Hepatocyte (in vitro differentiated cells): ENCODE measurements at regions not wholly inside any gene's neighbourhood (a gene's known extent, or its start where the extent isn't known, plus 50 kb on each side); places are given as distances from the start of the nearest gene placed in this dataset.
"Not testable (repeated sequence)": the region's sequence is repeated elsewhere in the genome, so short reads cannot be mapped to it uniquely, and the experiment has no call there.

ENCODE experiments used
- DNase-seq: peaks from one replicate; pipeline ENCODE4 v3.0.0-alpha.2; 2016; ENCODE audit warnings: low spot score
- H2AFZ ChIP-seq: fragments of 200-600 bp; sonication (generic); 2 replicates; pipeline ENCODE4 v1.6.0; 2016; ENCODE audit warnings: antibody characterized with exemption, mild to moderate bottlenecking
- H3K27ac ChIP-seq: fragments of 200-600 bp; sonication (generic); 2 replicates; pipeline ENCODE4 v1.5.1; 2016; ENCODE audit warnings: mild to moderate bottlenecking
- H3K27me3 ChIP-seq: fragments of 200-600 bp; sonication (generic); 2 replicates; pipeline ENCODE4 v1.6.1; 2016
- H3K36me3 ChIP-seq: fragments of 200-600 bp; sonication (generic); replicated peaks from 2 replicates; pipeline ENCODE4 v1.5.1; 2016; ENCODE audit warnings: low read depth; ENCODE audit not compliant: insufficient read depth
- H3K4me1 ChIP-seq: fragments of 200-600 bp; sonication (generic); 2 replicates; pipeline ENCODE4 v1.5.1; 2016; ENCODE audit warnings: mild to moderate bottlenecking, moderate library complexity; ENCODE audit not compliant: insufficient read depth
- H3K4me2 ChIP-seq: fragments of 200-600 bp; sonication (generic); 2 replicates; pipeline ENCODE4 v1.6.0; 2016
- H3K4me3 ChIP-seq: fragments of 200-600 bp; sonication (generic); 2 replicates; pipeline ENCODE4 v1.5.1; 2016; ENCODE audit warnings: mild to moderate bottlenecking
- H3K79me2 ChIP-seq: fragments of 200-600 bp; sonication (generic); 2 replicates; pipeline ENCODE4 v1.6.0; 2017; ENCODE audit warnings: mild to moderate bottlenecking
- H3K9me2 ChIP-seq: fragments of 200-600 bp; sonication (generic); replicated peaks from 2 replicates; pipeline ENCODE4 v1.6.0; 2017; ENCODE audit warnings: mild to moderate bottlenecking; ENCODE audit not compliant: insufficient read depth
- H3K9me3 ChIP-seq: fragments of 200-600 bp; sonication (generic); 2 replicates; pipeline ENCODE4 v1.5.1; 2016; ENCODE audit warnings: low read depth, mild to moderate bottlenecking
- H4K20me1 ChIP-seq: fragments of 200-600 bp; sonication (generic); 2 replicates; pipeline ENCODE4 v1.6.0; 2016; ENCODE audit warnings: mild to moderate bottlenecking; ENCODE audit not compliant: insufficient read depth, poor library complexity, severe bottlenecking
- EZH2 ChIP-seq: fragments of 200-600 bp; sonication (generic); IDR thresholded peaks from 2 replicates; pipeline ENCODE4 v1.6.1; 2016; ENCODE audit warnings: antibody characterized with exemption, mild to moderate bottlenecking, borderline replicate concordance
- EZH2phosphoT487 ChIP-seq: fragments of 200-600 bp; sonication (generic); IDR thresholded peaks from one replicate; pipeline ENCODE4 v1.6.1; 2018; ENCODE audit warnings: antibody characterized with exemption, mild to moderate bottlenecking, low read depth, moderate library complexity; ENCODE audit not compliant: unreplicated experiment, severe bottlenecking
- WGBS: methylation state at CpG from one replicate; pipeline ENCODE4 v1.1.6; 2016; ENCODE audit warnings: low lambda C conversion rate; ENCODE audit errors: missing lambda C conversion rate; 5-methylcytosine and 5-hydroxymethylcytosine counted together
- TF ChIP-seq, protein P1 (sequence below): fragments of 200-600 bp; sonication (generic); IDR thresholded peaks from 2 replicates; pipeline ENCODE4 v1.5.1; 2016; ENCODE audit warnings: antibody characterized with exemption, mild to moderate bottlenecking; ENCODE audit not compliant: poor library complexity

DNA sequence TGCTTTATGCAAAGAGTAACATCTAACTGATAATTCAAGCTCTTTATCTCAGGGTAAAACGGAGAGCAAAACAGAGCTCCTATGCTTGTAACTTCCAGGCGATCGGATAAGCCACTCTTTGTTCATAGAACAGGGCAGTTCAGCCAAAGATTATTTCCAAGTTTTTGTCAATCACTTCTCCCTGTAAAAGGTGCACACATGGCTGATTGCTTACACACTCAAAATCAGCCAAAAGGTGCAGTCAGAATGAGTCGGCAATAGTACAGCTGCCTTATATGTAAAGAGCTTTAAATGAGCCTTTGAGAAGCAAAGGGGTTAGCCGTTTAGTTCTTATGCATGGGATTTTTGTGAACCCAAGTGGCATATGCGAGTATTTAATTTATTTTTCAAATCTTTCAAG is 449.6 kb upstream of the POU3F2 start:
- TF ChIP-seq EZH2phosphoT487 (no peak), EZH2 (no peak)
- TF ChIP-seq, protein P1, sequence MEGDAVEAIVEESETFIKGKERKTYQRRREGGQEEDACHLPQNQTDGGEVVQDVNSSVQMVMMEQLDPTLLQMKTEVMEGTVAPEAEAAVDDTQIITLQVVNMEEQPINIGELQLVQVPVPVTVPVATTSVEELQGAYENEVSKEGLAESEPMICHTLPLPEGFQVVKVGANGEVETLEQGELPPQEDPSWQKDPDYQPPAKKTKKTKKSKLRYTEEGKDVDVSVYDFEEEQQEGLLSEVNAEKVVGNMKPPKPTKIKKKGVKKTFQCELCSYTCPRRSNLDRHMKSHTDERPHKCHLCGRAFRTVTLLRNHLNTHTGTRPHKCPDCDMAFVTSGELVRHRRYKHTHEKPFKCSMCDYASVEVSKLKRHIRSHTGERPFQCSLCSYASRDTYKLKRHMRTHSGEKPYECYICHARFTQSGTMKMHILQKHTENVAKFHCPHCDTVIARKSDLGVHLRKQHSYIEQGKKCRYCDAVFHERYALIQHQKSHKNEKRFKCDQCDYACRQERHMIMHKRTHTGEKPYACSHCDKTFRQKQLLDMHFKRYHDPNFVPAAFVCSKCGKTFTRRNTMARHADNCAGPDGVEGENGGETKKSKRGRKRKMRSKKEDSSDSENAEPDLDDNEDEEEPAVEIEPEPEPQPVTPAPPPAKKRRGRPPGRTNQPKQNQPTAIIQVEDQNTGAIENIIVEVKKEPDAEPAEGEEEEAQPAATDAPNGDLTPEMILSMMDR: no peak
- no peak for DNase-seq
- Histone ChIP-seq H3K4me2 (no peak overlapping the region), H3K4me3 (no peak overlapping the region), H4K20me1 (no peaks in the 10 kb centered on the region), H3K4me1 (no peaks in the 10 kb centered on the region), H3K27me3 (no peaks in the 10 kb centered on the region), H3K9me2 (no peaks in the 10 kb centered on the region), H3K79me2 (no peaks in the 10 kb centered on the region), H3K27ac (no peak overlapping the region), H2AFZ (no peak overlapping the region), H3K36me3 (no peaks in the 10 kb centered on the region), H3K9me3 (peaks cover 4% of the 10 kb centered on the region)
- WGBS: 68% methylated on average over 6 of the region's 6 CpGs

DNA sequence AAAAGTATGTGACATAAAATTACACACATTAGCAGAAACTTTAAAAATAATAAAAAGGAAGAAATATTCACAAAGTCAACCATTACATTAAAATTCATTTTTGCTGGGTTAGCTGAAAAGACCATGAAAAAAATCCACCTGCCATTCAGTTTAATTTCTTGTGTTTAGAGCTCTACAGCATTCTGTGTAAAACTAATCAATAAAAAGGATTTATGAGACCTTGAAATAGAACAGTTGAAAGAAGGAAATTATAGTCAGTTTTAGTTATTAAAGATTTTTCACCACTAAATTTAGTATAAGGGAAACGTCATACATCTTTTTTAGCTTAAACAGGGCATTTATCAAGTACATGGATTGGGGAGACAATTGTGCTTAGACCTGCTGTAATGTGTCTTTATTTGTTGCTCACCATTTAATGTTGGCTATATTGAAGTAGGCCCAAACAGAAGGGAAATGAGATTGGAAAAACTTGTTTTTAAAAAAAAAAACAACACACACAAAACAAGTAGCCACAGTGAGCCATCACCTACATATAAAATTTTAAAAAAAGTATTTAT is 438.7 kb upstream of the POU3F2 start:
- Histone ChIP-seq H3K4me3 (no peak overlapping the region), H3K4me2 (no peak overlapping the region), H3K36me3 (no peaks in the 10 kb centered on the region), H3K27ac (no peak overlapping the region), H3K9me2 (no peaks in the 10 kb centered on the region), H3K9me3 (no peaks in the 10 kb centered on the region), H2AFZ (no peak overlapping the region), H3K4me1 (no peaks in the 10 kb centered on the region), H3K79me2 (no peaks in the 10 kb centered on the region), H3K27me3 (no peaks in the 10 kb centered on the region), H4K20me1 (no peaks in the 10 kb centered on the region)
- TF ChIP-seq, protein P1: no peak
- TF ChIP-seq EZH2: no peak
- TF ChIP-seq EZH2phosphoT487: no peak
- DNase-seq: no peak
- WGBS: 93% methylated on average over 1 of the region's 1 CpG

DNA sequence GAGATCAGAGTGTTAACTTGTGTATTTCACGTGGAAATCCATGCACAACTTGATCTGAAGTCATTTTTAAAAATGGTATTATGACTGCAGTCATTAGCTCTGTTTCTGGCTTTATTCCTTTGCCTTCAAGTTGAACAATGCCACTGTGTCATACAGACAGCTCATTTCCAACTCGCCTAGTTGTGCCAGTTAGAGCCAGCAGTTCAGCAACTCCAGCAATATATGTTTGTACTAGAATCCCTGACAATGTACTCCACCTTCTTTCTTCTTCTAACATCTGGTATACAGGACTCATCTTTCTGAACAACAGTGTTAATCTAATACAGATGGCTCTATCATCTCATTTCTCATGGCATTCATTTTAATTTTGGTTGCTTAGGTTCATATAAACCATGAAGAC is 418.3 kb upstream of the POU3F2 start:
- no peaks in the 10 kb centered on the region for H3K9me2 ChIP-seq
- no peak overlapping the region for H3K4me3 ChIP-seq
- H3K9me3 ChIP-seq: no peaks in the 10 kb centered on the region
- DNase-seq: no peak
- H3K4me1 ChIP-seq: no peaks in the 10 kb centered on the region
- no peak overlapping the region for H2AFZ ChIP-seq
- H3K27ac ChIP-seq: no peak overlapping the region
- H3K4me2 ChIP-seq: no peak overlapping the region
- 88% methylated on average over 2 of the region's 2 CpGs for WGBS
- H3K27me3 ChIP-seq: no peaks in the 10 kb centered on the region
- H3K36me3 ChIP-seq: no peaks in the 10 kb centered on the region
- no peak for TF ChIP-seq EZH2phosphoT487
- no peak for TF ChIP-seq EZH2
- TF ChIP-seq, protein P1: no peak
- H4K20me1 ChIP-seq: no peaks in the 10 kb centered on the region
- H3K79me2 ChIP-seq: no peaks in the 10 kb centered on the region

DNA sequence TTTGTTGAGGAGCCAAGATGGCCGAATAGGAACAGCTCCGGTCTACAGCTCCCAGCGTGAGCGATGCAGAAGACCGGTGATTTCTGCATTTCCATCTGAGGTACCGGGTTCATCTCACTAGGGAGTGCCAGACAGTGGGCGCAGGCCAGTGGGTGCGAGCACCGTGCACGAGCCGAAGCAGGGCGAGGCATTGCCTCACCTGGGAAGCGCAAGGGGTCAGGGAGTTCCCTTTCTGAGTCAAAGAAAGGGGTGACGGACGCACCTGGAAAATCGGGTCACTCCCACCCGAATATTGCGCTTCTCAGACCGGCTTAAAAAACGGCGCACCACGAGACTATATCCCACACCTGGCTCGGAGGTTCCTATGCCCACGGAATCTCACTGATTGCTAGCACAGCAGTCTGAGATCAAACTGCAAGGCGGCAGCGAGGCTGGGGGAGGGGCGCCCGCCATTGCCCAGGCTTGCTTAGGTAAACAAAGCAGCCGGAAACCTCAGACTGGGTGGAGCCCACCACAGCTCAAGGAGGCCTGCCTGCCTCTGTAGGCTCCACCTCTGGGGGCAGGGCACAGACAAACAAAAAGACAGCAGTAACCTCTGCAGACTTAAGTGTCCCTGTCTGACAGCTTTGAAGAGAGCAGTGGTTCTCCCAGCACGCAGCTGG is 417.7 kb upstream of the POU3F2 start:
- not testable (repeated sequence) for H3K27me3 ChIP-seq, DNase-seq, H3K9me2 ChIP-seq, H3K27ac ChIP-seq, H3K79me2 ChIP-seq, H3K9me3 ChIP-seq, H3K4me2 ChIP-seq, H3K4me1 ChIP-seq, H2AFZ ChIP-seq, H4K20me1 ChIP-seq, H3K4me3 ChIP-seq, H3K36me3 ChIP-seq
- 76% methylated on average over 29 of the region's 30 CpGs for WGBS
